ENCODE measurements at regions not wholly inside any gene's neighbourhood (a gene's known extent, or its start where the extent isn't known, plus 50 kb on each side); places are given as distances from the start of the nearest gene placed in this dataset.

- Histone ChIP-seq H2AFZ (ENCODE audit: low read length) (no peak overlapping the region), H3K36me3 (ENCODE audit: insufficient read depth, low read length) (no peaks in the 10 kb centered on the region), H4K20me1 (ENCODE audit: insufficient read depth, low read length) (no peaks in the 10 kb centered on the region), H3K4me2 (ENCODE audit: insufficient read depth, low read length) (no peak overlapping the region), H3K27ac (ENCODE audit: low read depth, low read length) (no peak overlapping the region), H3K4me1 (ENCODE audit: insufficient read depth, low read length) (no peaks in the 10 kb centered on the region), H3K79me2 (ENCODE audit: insufficient read depth, low read length) (no peaks in the 10 kb centered on the region), H3K4me3 (ENCODE audit: insufficient read depth, low read length) (no peak overlapping the region), H3K9me3 (ENCODE audit: low read depth, low read length) (no peaks in the 10 kb centered on the region), H3K27me3 (ENCODE audit: insufficient read depth, low read length) (no peaks in the 10 kb centered on the region)
- DNase-seq (ENCODE audit: insufficient read length, low spot score, missing footprints), result no peak
- peak; percentile 20 for TF ChIP-seq CTCF (IDR thresholded peaks at IDR 0.05; ENCODE audit: extremely low read depth, low read depth, low read length)
These were observed 115.9 kb downstream of the MAGEC2 start for GRCh38 chrX:142089193-142089592.

GRCh38 chrX:142084611-142085010 is 120.5 kb downstream of the MAGEC2 start:
- H4K20me1 ChIP-seq (ENCODE audit: insufficient read depth, low read length), result no peaks in the 10 kb centered on the region
- H3K27me3 ChIP-seq (ENCODE audit: insufficient read depth, low read length), result no peaks in the 10 kb centered on the region
- no peak overlapping the region for H3K27ac ChIP-seq (ENCODE audit: low read depth, low read length)
- no peak overlapping the region for H3K4me3 ChIP-seq (ENCODE audit: insufficient read depth, low read length)
- H3K4me1 ChIP-seq (ENCODE audit: insufficient read depth, low read length), result no peaks in the 10 kb centered on the region
- no peak for TF ChIP-seq CTCF (IDR thresholded peaks at IDR 0.05; ENCODE audit: extremely low read depth, low read depth, low read length)
- no peak overlapping the region for H3K4me2 ChIP-seq (ENCODE audit: insufficient read depth, low read length)
- no peak overlapping the region for H2AFZ ChIP-seq (ENCODE audit: low read length)
- H3K79me2 ChIP-seq (ENCODE audit: insufficient read depth, low read length), result no peaks in the 10 kb centered on the region
- no peak for DNase-seq (ENCODE audit: insufficient read length, low spot score, missing footprints)
- H3K9me3 ChIP-seq (ENCODE audit: low read depth, low read length), result no peaks in the 10 kb centered on the region
- H3K36me3 ChIP-seq (ENCODE audit: insufficient read depth, low read length), result no peaks in the 10 kb centered on the region

DNA sequence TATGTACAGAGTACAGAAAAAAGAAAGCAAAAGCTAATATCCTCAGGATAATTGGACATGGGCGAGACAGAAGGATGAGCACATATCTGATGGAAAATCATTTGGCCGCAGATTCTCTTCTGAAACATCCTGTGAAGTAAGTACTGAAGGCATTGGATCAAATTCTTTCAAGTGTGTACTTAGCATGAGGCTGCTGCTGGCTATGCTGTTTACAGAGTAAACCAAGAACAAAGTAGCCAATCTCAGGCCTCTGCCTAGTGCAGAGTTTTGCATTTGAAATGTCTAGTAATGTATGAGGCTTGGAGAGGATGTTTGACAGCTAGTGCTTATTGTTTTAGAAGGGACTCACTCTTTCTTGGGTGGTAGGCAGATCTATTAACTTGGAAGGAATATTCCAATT is 128.5 kb downstream of the MAGEC2 start:
- Histone ChIP-seq H2AFZ (ENCODE audit: low read length) (no peak overlapping the region), H4K20me1 (ENCODE audit: insufficient read depth, low read length) (no peaks in the 10 kb centered on the region), H3K27ac (ENCODE audit: low read depth, low read length) (no peak overlapping the region), H3K27me3 (ENCODE audit: insufficient read depth, low read length) (no peaks in the 10 kb centered on the region), H3K4me1 (ENCODE audit: insufficient read depth, low read length) (no peaks in the 10 kb centered on the region), H3K4me3 (ENCODE audit: insufficient read depth, low read length) (no peak overlapping the region), H3K36me3 (ENCODE audit: insufficient read depth, low read length) (no peaks in the 10 kb centered on the region), H3K9me3 (ENCODE audit: low read depth, low read length) (no peaks in the 10 kb centered on the region), H3K4me2 (ENCODE audit: insufficient read depth, low read length) (no peak overlapping the region), H3K79me2 (ENCODE audit: insufficient read depth, low read length) (no peaks in the 10 kb centered on the region)
- no peak for TF ChIP-seq CTCF (IDR thresholded peaks at IDR 0.05; ENCODE audit: extremely low read depth, low read depth, low read length)
- no peak for DNase-seq (ENCODE audit: insufficient read length, low spot score, missing footprints)

- Histone ChIP-seq H3K9me3 (ENCODE audit: low read depth, low read length) (no peaks in the 10 kb centered on the region), H3K79me2 (ENCODE audit: insufficient read depth, low read length) (no peaks in the 10 kb centered on the region), H4K20me1 (ENCODE audit: insufficient read depth, low read length) (no peaks in the 10 kb centered on the region), H3K27me3 (ENCODE audit: insufficient read depth, low read length) (no peaks in the 10 kb centered on the region), H3K4me3 (ENCODE audit: insufficient read depth, low read length) (no peak overlapping the region), H2AFZ (ENCODE audit: low read length) (no peak overlapping the region), H3K4me1 (ENCODE audit: insufficient read depth, low read length) (no peaks in the 10 kb centered on the region), H3K4me2 (ENCODE audit: insufficient read depth, low read length) (no peak overlapping the region), H3K27ac (ENCODE audit: low read depth, low read length) (no peak overlapping the region), H3K36me3 (ENCODE audit: insufficient read depth, low read length) (no peaks in the 10 kb centered on the region)
- no peak for TF ChIP-seq CTCF (IDR thresholded peaks at IDR 0.05; ENCODE audit: extremely low read depth, low read depth, low read length)
- DNase-seq (ENCODE audit: insufficient read length, low spot score, missing footprints), result no peak
These were observed 136.7 kb downstream of the MAGEC2 start for GRCh38 chrX:142068365-142068764.
